Osteocyte (in vitro differentiated cells): ENCODE measurements at regions not wholly inside any gene's neighbourhood (a gene's known extent, or its start where the extent isn't known, plus 50 kb on each side); places are given as distances from the start of the nearest gene placed in this dataset.
A peak's percentile ranks its signal among the peaks of the same experiment; 100 is the strongest.
"Not testable (repeated sequence)": the region's sequence is repeated elsewhere in the genome, so short reads cannot be mapped to it uniquely, and the experiment has no call there.

Experiments
- DNase-seq: peaks from one replicate; pipeline ENCODE4 v3.0.0; 2021; ENCODE audit warnings: mixed read lengths; ENCODE audit not compliant: unreplicated experiment; ENCODE audit errors: extremely low spot score
- H3K27ac Mint-ChIP-seq: one replicate; pipeline ENCODE4 v1.8.0; 2021; ENCODE audit warnings: mild to moderate bottlenecking, mixed read lengths; ENCODE audit not compliant: unreplicated experiment
- H3K27me3 Mint-ChIP-seq: one replicate; pipeline ENCODE4 v1.8.0; 2021; ENCODE audit warnings: mixed read lengths; ENCODE audit not compliant: unreplicated experiment
- H3K36me3 Mint-ChIP-seq: one replicate; pipeline ENCODE4 v1.8.0; 2021; ENCODE audit warnings: mixed read lengths; ENCODE audit not compliant: unreplicated experiment
- H3K4me1 Mint-ChIP-seq: one replicate; pipeline ENCODE4 v1.8.0; 2021; ENCODE audit warnings: mixed read lengths; ENCODE audit not compliant: unreplicated experiment
- H3K4me3 Mint-ChIP-seq: one replicate; pipeline ENCODE4 v1.8.0; 2021; ENCODE audit warnings: mild to moderate bottlenecking, moderate library complexity, mixed read lengths; ENCODE audit not compliant: unreplicated experiment
- H3K9me3 Mint-ChIP-seq: one replicate; pipeline ENCODE4 v1.8.0; 2021; ENCODE audit warnings: mixed read lengths; ENCODE audit not compliant: unreplicated experiment
- TF ChIP-seq, protein P1 (sequence below): fragments of 200-600 bp; sonication (generic); IDR thresholded peaks from 2 replicates; pipeline ENCODE4 v1.5.0; 2021; ENCODE audit warnings: antibody characterized with exemption, mild to moderate bottlenecking, moderate library complexity

DNA sequence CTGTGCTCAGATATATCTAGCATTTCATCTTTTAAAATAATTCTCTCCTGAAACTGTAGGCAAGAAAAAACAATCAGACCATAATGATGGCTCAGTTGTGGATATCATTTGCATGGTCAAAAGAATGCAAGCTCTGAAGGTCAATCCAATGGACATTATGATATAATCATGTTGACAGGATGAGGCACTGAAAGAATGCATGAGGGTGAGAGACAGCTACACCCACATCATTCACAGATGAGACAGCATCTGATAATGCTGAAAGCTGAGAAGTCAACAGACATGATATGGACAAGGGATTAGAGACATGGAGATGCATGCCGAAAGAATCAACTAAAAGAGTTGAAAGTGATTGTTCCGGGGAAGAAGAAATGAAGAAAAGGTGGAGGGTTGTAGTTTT is 346.4 kb upstream of the CDH5 start:
- peaks cover 5% of the 10 kb centered on the region for H3K4me1 Mint-ChIP-seq
- no peak for DNase-seq
- TF ChIP-seq, protein P1, sequence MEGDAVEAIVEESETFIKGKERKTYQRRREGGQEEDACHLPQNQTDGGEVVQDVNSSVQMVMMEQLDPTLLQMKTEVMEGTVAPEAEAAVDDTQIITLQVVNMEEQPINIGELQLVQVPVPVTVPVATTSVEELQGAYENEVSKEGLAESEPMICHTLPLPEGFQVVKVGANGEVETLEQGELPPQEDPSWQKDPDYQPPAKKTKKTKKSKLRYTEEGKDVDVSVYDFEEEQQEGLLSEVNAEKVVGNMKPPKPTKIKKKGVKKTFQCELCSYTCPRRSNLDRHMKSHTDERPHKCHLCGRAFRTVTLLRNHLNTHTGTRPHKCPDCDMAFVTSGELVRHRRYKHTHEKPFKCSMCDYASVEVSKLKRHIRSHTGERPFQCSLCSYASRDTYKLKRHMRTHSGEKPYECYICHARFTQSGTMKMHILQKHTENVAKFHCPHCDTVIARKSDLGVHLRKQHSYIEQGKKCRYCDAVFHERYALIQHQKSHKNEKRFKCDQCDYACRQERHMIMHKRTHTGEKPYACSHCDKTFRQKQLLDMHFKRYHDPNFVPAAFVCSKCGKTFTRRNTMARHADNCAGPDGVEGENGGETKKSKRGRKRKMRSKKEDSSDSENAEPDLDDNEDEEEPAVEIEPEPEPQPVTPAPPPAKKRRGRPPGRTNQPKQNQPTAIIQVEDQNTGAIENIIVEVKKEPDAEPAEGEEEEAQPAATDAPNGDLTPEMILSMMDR, result no peak
- no peak overlapping the region for H3K27ac Mint-ChIP-seq
- H3K27me3 Mint-ChIP-seq, result no peaks in the 10 kb centered on the region
- no peaks in the 10 kb centered on the region for H3K36me3 Mint-ChIP-seq
- peaks cover 3% of the 10 kb centered on the region for H3K9me3 Mint-ChIP-seq
- H3K4me3 Mint-ChIP-seq, result no peak overlapping the region

GRCh38 chr16:66019502-66019901 is 347.0 kb upstream of the CDH5 start:
- not testable (repeated sequence) for H3K9me3 Mint-ChIP-seq, H3K4me1 Mint-ChIP-seq, H3K36me3 Mint-ChIP-seq, DNase-seq, H3K27ac Mint-ChIP-seq, H3K4me3 Mint-ChIP-seq, H3K27me3 Mint-ChIP-seq

- no peak overlapping the region for H3K27ac Mint-ChIP-seq
- H3K27me3 Mint-ChIP-seq, result no peaks in the 10 kb centered on the region
- no peak overlapping the region for H3K4me3 Mint-ChIP-seq
- TF ChIP-seq, protein P1, result no peak
- H3K36me3 Mint-ChIP-seq, result no peaks in the 10 kb centered on the region
- DNase-seq, result no peak
- no peaks in the 10 kb centered on the region for H3K9me3 Mint-ChIP-seq
- no peaks in the 10 kb centered on the region for H3K4me1 Mint-ChIP-seq
Observed at GRCh38 chr16:66014221-66014620, 352.3 kb upstream of the CDH5 start.

- no peaks in the 10 kb centered on the region for H3K4me1 Mint-ChIP-seq
- TF ChIP-seq, protein P1, result no peak
- H3K9me3 Mint-ChIP-seq, result no peaks in the 10 kb centered on the region
- no peaks in the 10 kb centered on the region for H3K36me3 Mint-ChIP-seq
- no peak for DNase-seq
- no peaks in the 10 kb centered on the region for H3K27me3 Mint-ChIP-seq
- no peak overlapping the region for H3K4me3 Mint-ChIP-seq
- H3K27ac Mint-ChIP-seq, result no peak overlapping the region
Observed at GRCh38 chr16:66013486-66013885, 353.0 kb upstream of the CDH5 start.

DNA sequence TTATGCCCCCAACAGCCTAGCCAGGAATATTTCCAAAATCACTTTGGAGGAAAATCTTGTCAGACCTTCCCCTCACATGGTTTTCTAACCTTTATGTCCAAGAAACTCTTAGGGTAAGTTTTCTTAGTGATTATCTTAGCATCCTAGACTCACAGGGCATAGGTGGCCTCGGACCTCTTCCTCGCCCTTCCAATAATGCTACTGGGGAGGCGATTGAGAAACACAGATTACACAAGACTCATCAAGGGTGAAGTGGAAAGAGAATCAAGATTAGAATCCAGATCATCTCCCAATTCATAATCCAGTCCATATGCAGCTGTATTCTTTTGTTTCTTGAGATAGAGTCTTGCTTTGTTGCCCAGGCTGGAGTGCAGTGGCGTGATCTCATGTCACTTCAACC is 358.4 kb upstream of the CDH5 start:
- Mint-ChIP-seq H3K4me1 (peaks cover 28% of the 10 kb centered on the region), H3K27me3 (no peaks in the 10 kb centered on the region), H3K36me3 (no peaks in the 10 kb centered on the region), H3K4me3 (no peak overlapping the region), H3K9me3 (no peaks in the 10 kb centered on the region), H3K27ac (peak overlapping the region; percentile 88)
- TF ChIP-seq, protein P1, result no peak
- no peak for DNase-seq

DNA sequence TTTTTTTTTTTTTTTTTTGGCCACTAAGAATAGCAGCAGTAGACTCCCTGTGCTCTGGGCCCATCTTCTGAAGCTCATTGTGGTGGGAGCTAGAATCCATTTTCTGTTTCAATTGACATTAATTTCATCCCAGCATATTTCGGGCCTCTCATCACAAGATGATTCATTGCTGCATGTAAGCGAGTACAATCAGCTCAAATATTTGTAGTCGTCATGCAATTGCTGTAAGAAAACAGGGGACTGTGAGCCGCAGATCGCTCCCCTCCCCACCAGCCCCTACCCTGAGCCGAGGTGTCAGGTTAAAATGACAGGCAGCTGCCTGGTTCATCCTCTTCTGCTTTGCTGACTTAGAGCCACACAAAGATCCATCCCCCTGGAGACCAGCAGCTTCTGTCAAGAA is 358.8 kb upstream of the CDH5 start:
- Mint-ChIP-seq H3K9me3 (no peaks in the 10 kb centered on the region), H3K36me3 (no peaks in the 10 kb centered on the region), H3K4me1 (peaks cover 28% of the 10 kb centered on the region), H3K27ac (peak overlapping the region; percentile 88), H3K4me3 (peak overlapping the region; percentile 33), H3K27me3 (no peaks in the 10 kb centered on the region)
- no peak for DNase-seq
- TF ChIP-seq, protein P1, result no peak
